ENCODE measurements at regions not wholly inside any gene's neighbourhood (a gene's known extent, or its start where the extent isn't known, plus 50 kb on each side); places are given as distances from the start of the nearest gene placed in this dataset.
"Not testable (repeated sequence)": the region's sequence is repeated elsewhere in the genome, so short reads cannot be mapped to it uniquely, and the experiment has no call there.

DNA sequence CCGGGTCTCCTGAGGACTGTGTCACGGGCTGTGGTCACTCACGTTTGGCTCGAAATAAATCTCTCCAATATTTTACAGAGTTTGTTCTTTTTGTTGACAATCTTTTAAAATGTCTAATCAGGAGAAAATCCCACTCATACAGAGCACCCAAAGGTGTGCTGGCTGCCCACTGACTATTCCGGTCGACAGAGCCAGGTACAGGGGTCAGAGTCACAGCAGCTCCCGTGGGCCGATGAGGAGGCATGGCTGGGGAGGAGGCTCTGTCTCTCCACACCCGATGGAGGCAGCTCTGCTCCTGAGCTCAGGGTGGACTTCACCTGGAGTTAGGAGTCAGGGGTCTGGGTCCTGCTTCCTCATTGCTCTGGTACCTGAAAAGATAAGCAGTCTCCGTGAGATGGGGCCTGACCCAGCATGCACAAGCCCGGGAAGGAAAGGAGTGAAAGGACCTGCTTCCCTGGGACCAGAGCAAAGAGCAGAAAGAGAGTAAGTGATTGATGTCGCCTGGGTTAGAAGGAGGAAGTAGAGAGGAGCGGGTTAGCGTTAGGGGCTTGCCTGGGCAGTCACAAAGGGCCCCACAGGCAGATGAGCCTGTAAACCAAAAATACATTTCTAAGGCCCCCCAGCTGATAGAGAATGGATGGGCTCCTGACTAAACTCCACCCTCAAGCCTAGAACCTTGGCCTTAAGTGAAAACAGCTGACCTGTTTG, 53.5 kb upstream of the UNC93A start:
- peaks cover 0 to 5% of the 10 kb centered on the region in 2 donors for H3K4me1 Mint-ChIP-seq
- ATAC-seq (replicated peaks) (no peak), DNase-seq (no peak)
- no peaks in the 10 kb centered on the region for H3K9me3 Mint-ChIP-seq
- H3K27ac Mint-ChIP-seq, result no peak overlapping the region
- peaks cover 24 to 35% of the 10 kb centered on the region in 2 donors for H3K27me3 Mint-ChIP-seq
- H3K4me3 Mint-ChIP-seq, result no peak overlapping the region
- H3K36me3 Mint-ChIP-seq, result no peaks in the 10 kb centered on the region

- Mint-ChIP-seq H3K4me3 (no peak overlapping the region), H3K27me3 (peaks cover 20 to 29% of the 10 kb centered on the region in 2 donors), H3K36me3 (no peaks in the 10 kb centered on the region)
Observed at GRCh38 chr6:167238146-167238693, 52.9 kb upstream of the UNC93A start.

DNA sequence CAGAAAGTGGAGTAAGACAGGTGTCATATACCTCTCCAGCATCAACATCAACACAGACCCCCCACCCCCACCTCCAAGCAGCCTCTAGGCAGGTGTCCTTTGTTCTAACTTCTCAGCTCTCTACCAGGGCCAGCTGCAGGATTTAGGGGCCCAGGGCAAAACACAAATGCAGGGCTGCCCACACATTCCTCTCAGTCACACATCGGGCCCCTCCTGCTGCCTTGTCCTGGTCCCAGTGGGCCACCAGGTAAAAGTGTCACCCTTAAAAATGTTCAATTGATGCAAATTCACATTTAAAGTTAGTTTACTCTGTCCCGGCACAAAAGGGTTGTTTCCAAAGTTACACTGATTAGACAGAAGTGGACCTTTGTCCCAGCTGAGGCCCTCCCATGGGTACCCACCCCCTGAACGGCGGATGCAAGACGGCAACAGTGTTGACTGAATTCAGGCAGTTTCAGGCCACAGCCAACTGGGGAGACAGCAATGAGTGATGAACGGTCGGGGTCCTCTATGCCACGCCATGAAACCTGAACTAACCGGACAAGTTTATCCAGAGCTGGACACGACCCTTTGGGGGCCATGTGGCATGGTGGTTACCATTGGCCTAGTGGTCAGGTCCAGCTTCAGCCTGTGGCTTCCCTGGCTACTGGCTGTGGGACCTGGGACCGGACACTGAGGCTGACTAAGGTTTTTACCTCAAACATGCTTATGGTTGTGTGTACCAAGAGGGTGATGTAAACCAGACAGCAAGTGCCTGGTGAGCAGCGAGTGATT, 52.2 kb upstream of the UNC93A start:
- Mint-ChIP-seq H3K4me1 (peaks cover 0 to 5% of the 10 kb centered on the region in 2 donors), H3K4me3 (no peak overlapping the region), H3K27me3 (peaks cover 19 to 24% of the 10 kb centered on the region in 2 donors), H3K9me3 (no peaks in the 10 kb centered on the region), H3K36me3 (no peaks in the 10 kb centered on the region), H3K27ac (no peak overlapping the region)
- ATAC-seq (replicated peaks), result no peak
- DNase-seq, result no peak

More at GRCh38 chr6:167238146-167238693, 52.9 kb upstream of the UNC93A start:
- Mint-ChIP-seq H3K9me3 (no peaks in the 10 kb centered on the region), H3K27ac (no peak overlapping the region), H3K4me1 (peaks cover 0 to 5% of the 10 kb centered on the region in 2 donors)
- ATAC-seq (replicated peaks) (no peak), DNase-seq (no peak)

GRCh38 chr6:167239470-167239869, 51.6 kb upstream of the UNC93A start:
- not testable (repeated sequence) for H3K27ac Mint-ChIP-seq
- H3K27me3 Mint-ChIP-seq, result peaks cover 19 to 22% of the 10 kb centered on the region in 2 donors

DNA sequence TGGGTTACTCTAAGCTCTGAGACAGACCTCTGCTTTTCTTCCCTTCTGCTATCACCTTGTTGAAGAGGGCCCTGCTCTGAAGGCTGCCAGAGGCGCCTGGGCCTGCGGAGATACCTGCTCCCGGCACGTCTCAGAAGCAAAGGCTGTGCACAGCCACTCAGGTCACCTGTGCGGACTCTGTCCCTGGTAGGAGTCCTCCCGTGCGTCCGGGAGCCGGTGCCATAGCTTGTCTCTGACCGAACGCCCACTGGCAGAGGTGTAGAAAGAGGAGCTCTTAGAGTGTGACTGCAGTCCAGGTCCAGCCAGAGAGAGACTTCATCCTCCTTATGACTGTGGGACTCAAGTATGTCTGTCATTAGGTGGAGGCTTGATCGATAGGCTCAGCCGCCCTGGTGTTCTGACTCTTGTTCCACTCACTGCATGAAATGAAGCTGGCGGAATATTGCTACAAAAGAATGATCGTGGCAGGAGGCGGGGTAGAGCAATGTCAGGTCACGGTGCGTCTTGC, 51.0 kb upstream of the UNC93A start:
- Mint-ChIP-seq H3K9me3 (no peaks in the 10 kb centered on the region), H3K27me3 (peaks cover 14 to 16% of the 10 kb centered on the region in 2 donors), H3K4me1 (peaks cover 0 to 11% of the 10 kb centered on the region in 2 donors), H3K36me3 (no peaks in the 10 kb centered on the region), H3K27ac (no peak overlapping the region), H3K4me3 (no peak overlapping the region)
- ATAC-seq (replicated peaks) (no peak), DNase-seq (no peak)

More at GRCh38 chr6:167239470-167239869, 51.6 kb upstream of the UNC93A start:
- not testable (repeated sequence) for H3K36me3 Mint-ChIP-seq; ATAC-seq (replicated peaks); H3K4me1 Mint-ChIP-seq; H3K9me3 Mint-ChIP-seq; H3K4me3 Mint-ChIP-seq; DNase-seq
